HG02642 (cell line): ENCODE measurements at regions not wholly inside any gene's neighbourhood (a gene's known extent, or its start where the extent isn't known, plus 50 kb on each side); places are given as distances from the start of the nearest gene placed in this dataset.
A peak's percentile ranks its signal among the peaks of the same experiment; 100 is the strongest.

Experiments
- ATAC-seq: cut with Tn5 transposase; IDR thresholded peaks from one replicate; pipeline ENCODE4 v1.9.1; 2021; ENCODE audit warnings: mild to moderate bottlenecking; ENCODE audit not compliant: unreplicated experiment, poor library complexity

DNA sequence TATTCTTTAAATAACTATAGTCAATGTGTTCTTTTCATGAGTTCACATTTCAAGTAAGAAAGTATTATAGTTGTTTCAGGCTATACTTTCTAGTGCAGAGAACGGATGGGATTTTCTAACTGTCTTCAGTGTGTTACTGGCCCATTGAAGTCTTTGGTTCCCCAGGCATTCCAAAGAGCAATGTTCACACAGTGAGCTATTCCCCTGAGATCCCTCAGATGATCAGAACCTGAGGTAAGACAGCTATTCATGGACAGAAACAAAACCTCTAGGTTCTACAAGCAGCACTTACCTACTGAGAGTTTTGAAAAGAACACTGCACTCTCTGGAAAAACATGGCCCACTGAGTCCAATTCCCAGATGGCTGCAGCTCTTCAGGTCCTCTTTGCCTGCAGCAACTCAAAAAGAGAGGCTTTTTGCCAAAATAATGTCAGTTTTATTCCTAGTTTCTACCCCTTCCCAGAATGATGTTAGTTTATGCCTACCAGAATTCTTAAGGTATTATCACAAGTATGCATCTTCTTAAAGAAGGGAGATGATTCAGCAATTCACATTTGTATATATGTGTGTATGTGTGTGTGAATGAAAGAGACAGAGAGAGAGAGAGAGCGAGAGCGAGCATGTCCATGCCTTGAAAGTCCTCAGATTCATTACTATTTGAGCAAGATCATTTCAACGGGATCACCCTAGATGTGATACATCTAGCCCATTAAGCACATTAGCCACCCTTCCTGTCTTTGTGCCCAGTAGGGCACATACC is 146.1 kb downstream of the PDHA2 start:
- ATAC-seq, result no peak

- no peak for ATAC-seq
These were observed 148.0 kb downstream of the PDHA2 start for GRCh38 chr4:95987851-95988250.

GRCh38 chr4:95998311-95998710 is 158.4 kb downstream of the PDHA2 start:
- ATAC-seq, result no peak

DNA sequence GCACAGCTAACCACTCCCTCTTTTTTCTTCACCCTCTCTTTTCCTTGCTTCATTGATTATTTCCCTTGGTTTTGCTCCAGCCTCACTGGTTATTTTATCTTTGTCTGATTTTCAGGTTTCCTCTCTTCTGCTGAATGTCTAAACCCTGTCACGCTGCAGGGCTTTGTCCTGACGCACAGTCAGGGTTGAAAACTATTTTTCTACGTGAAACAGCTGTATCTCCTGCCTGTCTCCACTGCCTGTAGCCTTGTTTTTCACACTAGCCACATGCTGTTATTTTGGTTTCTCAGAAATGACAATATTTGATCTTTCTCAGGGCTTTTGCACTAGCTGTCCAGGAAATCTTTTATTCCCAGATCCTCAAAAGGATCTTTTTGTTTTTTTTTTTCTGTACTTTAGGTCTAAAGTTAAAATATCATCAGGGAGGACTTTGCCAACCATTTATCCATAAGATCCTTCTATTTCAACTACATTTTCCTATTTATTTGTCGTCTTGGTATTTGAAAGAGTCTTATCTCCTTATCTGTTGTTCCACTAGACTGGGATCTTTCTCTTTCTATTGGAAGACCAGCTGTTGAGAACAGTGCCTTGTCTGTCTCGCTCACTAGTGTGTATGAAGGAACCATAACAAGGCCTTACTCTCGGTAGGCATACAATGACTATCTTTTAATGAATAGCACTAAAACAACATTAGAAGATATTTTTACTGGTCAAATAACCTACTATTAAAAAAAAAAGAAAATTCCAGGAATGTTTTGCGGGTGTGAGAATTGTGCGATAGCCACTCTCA is 164.3 kb downstream of the PDHA2 start:
- ATAC-seq, result no peak

- no peak for ATAC-seq
These were observed 169.7 kb downstream of the PDHA2 start for GRCh38 chr4:96009427-96010119.

DNA sequence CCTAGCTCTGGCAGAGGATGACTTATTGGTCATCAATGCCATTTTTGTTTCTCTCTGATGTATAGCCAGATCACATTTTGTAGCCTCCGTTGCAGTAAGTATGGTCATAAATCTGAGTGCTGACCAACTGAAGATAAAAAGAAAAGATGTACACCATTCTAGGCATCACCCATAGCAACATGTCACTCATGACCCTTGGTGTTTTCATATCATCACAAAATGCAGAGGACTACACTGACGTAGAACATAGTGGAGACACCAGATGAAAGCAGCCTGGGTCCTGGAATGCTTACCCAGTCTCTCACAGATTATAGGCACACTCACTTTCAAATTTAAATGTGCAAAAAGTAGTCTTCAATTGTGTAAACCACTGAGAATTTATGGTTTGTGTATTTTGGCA is 172.8 kb downstream of the PDHA2 start:
- ATAC-seq, result no peak

GRCh38 chr4:96016634-96017299 is 176.9 kb downstream of the PDHA2 start:
- ATAC-seq, result peak; percentile 76

- ATAC-seq, result no peak
These were observed 185.1 kb downstream of the PDHA2 start for GRCh38 chr4:96025011-96025410.

GRCh38 chr4:96035727-96036126 is 195.8 kb downstream of the PDHA2 start:
- no peak for ATAC-seq

- no peak for ATAC-seq
These were observed 196.9 kb downstream of the PDHA2 start for GRCh38 chr4:96036781-96037180.

- ATAC-seq, result no peak
These were observed 197.8 kb downstream of the PDHA2 start for GRCh38 chr4:96037705-96038104.

DNA sequence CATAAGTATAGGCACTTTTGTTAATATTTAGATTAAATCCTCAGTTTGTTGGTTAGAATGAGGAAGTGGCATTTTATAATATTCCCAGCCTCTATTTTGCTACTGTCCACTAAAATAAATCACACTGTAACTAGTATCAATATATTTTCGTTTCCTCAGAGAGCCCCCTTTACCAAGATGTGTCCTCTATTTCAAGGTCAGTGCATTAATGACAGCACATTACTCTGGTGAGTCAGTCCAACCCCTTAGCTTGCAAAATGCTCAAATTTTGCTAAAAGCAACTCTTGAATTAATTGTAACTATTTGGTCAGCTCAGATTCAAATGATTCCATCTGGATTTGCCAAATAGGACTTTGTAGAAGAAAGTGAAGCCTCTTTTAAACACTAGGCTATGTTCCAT is 199.3 kb downstream of the PDHA2 start:
- no peak for ATAC-seq

GRCh38 chr4:96039803-96040436 is 200.0 kb downstream of the PDHA2 start:
- ATAC-seq, result no peak

- no peak for ATAC-seq
These were observed 205.1 kb downstream of the PDHA2 start for GRCh38 chr4:96044971-96045370.

DNA sequence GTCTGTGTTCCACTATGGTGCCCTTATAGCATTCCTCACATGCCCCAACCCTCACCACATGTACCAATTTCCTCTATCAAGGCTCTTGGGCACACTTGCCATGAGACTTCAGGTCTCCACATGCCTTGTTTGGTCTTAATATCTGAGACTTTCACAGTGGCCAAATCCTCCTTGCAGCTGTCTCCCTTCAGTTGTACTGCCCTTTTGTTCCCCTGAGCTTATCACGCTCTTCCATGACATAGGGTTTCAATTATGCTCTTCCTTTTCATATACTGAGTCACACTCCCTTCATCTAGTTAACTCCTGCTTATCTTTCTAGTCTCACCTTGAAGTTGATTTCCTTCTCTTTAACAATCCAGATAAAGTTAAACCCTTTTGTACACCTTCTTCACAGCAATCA is 212.9 kb downstream of the PDHA2 start:
- no peak for ATAC-seq

GRCh38 chr4:96056346-96056934 is 216.5 kb downstream of the PDHA2 start:
- ATAC-seq, result no peak

GRCh38 chr4:96063639-96064038 is 223.7 kb downstream of the PDHA2 start:
- no peak for ATAC-seq

DNA sequence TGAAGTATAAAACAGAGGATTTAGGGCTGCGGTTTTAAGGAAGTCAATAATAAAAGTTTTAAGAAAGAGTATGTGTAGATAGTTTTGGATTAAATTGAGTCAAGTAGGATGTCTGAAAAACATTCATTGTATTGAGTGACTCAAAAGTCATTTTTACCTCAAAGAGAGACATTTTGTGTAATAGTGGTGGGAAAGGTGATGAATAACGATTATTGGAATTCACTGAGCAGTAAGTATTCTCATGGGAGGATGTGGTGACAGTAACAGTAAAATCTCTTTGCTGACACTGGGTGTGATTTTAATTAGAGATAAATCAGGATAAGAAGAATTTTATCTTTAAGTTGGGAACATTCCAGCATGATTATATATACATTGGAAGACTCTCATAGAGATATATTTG is 233.6 kb downstream of the PDHA2 start:
- no peak for ATAC-seq

DNA sequence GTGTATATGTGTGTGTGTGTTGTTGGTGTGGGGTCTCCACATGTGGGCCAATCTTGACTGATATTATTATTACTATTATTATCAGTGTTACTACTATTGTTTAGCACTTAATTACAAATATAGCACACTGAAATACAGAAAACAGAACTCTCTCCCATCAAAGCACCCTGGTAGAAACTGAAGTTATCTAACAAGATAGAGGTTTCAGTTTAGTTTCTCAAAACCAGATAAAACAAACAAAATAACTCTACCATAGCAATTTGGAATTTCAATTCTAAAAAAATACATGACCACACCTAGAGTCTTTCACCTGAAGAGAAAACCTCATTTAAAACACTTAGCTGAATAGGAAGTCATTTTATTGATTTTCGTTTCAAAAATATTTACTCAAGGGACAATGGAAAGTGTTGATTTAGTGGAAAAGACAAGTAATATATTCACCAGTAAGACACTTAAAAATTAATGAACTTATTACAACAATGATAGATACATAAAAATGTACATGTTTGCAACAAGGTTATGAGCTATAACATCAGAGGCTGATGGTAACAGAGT is 252.3 kb downstream of the PDHA2 start:
- ATAC-seq, result no peak

DNA sequence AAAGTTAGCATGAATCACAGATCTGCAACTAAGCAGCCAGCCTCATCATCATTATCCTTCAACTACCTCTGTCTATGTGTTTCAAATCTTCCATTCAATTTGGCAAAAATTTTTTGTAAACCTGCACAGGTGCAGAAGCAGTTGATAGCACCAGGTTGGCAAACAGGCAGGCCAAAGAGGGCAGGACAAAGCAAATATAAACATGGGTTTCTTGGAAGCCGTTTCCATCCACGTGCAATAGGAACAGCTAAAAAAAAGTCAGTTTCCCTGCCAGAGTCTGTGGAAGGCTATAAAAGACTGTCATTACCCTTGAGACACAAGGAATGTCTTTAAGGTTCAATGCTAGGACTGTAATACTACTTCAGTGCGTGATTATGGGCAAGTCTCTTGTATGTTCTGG is 253.2 kb downstream of the PDHA2 start:
- ATAC-seq, result no peak
